OCI-LY1 (cell line): ENCODE measurements at regions not wholly inside any gene's neighbourhood (a gene's known extent, or its start where the extent isn't known, plus 50 kb on each side); places are given as distances from the start of the nearest gene placed in this dataset.

Source experiments
- H2AFZ ChIP-seq: fragments of 200-600 bp; sonication (generic), shearing (Covaris generic); 2 replicates; pipeline ENCODE4 v1.6.0; 2014; ENCODE audit warnings: antibody characterized with exemption, mild to moderate bottlenecking, low read length
- H3F3A ChIP-seq: fragments of 200-600 bp; sonication (generic), shearing (Covaris generic); 2 replicates; pipeline ENCODE4 v1.6.0; 2014; ENCODE audit warnings: mild to moderate bottlenecking, antibody characterized with exemption, low read length, moderate library complexity; ENCODE audit not compliant: insufficient read depth
- H3K27ac ChIP-seq: fragments of 200-600 bp; sonication (generic); 2 replicates; pipeline ENCODE4 v1.5.1; 2014; ENCODE audit warnings: low read length, mixed run types, mild to moderate bottlenecking, low read depth; ENCODE audit not compliant: poor library complexity, severe bottlenecking
- H3K27me3 ChIP-seq: fragments of 200-600 bp; sonication (generic); 2 replicates; pipeline ENCODE4 v1.6.0; 2014; ENCODE audit warnings: antibody characterized with exemption, mild to moderate bottlenecking, low read length, moderate library complexity; ENCODE audit not compliant: insufficient read depth
- H3K36me3 ChIP-seq: fragments of 200-600 bp; sonication (generic); 2 replicates; pipeline ENCODE4 v1.6.1; 2014; ENCODE audit warnings: mild to moderate bottlenecking, antibody characterized with exemption, low read length, moderate library complexity, mixed read lengths; ENCODE audit not compliant: insufficient read depth
- H3K4me1 ChIP-seq: fragments of 200-600 bp; sonication (generic); 2 replicates; pipeline ENCODE4 v1.5.1; 2014; ENCODE audit warnings: mild to moderate bottlenecking, low read length, moderate library complexity; ENCODE audit not compliant: insufficient read depth, severe bottlenecking
- H3K4me2 ChIP-seq: fragments of 200-600 bp; sonication (generic), shearing (Covaris generic); 2 replicates; pipeline ENCODE4 v1.6.1; 2014; ENCODE audit warnings: low read length
- H3K4me3 ChIP-seq: fragments of 200-600 bp; sonication (generic); 2 replicates; pipeline ENCODE4 v1.5.1; 2014; ENCODE audit warnings: low read length, low read depth, mild to moderate bottlenecking, mixed read lengths; ENCODE audit not compliant: poor library complexity, severe bottlenecking
- H3K79me2 ChIP-seq: fragments of 200-600 bp; shearing (Covaris generic); 2 replicates; pipeline ENCODE4 v1.6.1; 2016; ENCODE audit warnings: mixed run types, low read length, mixed read lengths; ENCODE audit not compliant: insufficient read depth
- H3K9ac ChIP-seq: fragments of 200-600 bp; sonication (generic), shearing (Covaris generic); 2 replicates; pipeline ENCODE4 v1.6.1; 2014; ENCODE audit warnings: mild to moderate bottlenecking, low read length, mixed read lengths
- H3K9me2 ChIP-seq: fragments of 200-600 bp; sonication (generic), shearing (Covaris generic); 2 replicates; pipeline ENCODE4 v1.6.1; 2014; ENCODE audit warnings: low read depth, mild to moderate bottlenecking, low read length, mixed read lengths
- H3K9me3 ChIP-seq: fragments of 200-600 bp; shearing (Covaris generic); 2 replicates; pipeline ENCODE4 v1.6.1; 2014; ENCODE audit warnings: low read length, mixed read lengths
- H4K20me1 ChIP-seq: fragments of 200-600 bp; sonication (generic), shearing (Covaris generic); 2 replicates; pipeline ENCODE4 v1.6.0; 2016; ENCODE audit warnings: mild to moderate bottlenecking, low read length; ENCODE audit not compliant: insufficient read depth
- CTCF ChIP-seq: fragments of 200-600 bp; sonication (generic), shearing (Covaris generic); IDR thresholded peaks from 2 replicates; pipeline ENCODE4 v1.5.1; 2017; ENCODE audit warnings: mild to moderate bottlenecking, antibody characterized with exemption, low read length, moderate library complexity, mixed read lengths
- EZH2 ChIP-seq: fragments of 200-600 bp; sonication (generic), shearing (Covaris generic); IDR thresholded peaks from 2 replicates; pipeline ENCODE4 v1.8.0; 2017; ENCODE audit warnings: borderline replicate concordance, mixed run types, mild to moderate bottlenecking, antibody characterized with exemption, low read length, moderate library complexity, mixed read lengths

- no peaks in the 10 kb centered on the region for H3K36me3 ChIP-seq
Measured at GRCh38 chrX:74009041-74009440, 156.5 kb upstream of the XIST start.

GRCh38 chrX:73992019-73992418 lies 139.5 kb upstream of the XIST start:
- Histone ChIP-seq H3K4me2 (no peak overlapping the region), H3K4me3 (no peak overlapping the region), H3K9ac (no peak overlapping the region), H3K79me2 (no peaks in the 10 kb centered on the region), H2AFZ (no peak overlapping the region), H3K9me3 (no peaks in the 10 kb centered on the region), H3K9me2 (no peaks in the 10 kb centered on the region), H4K20me1 (no peaks in the 10 kb centered on the region), H3K27ac (no peak overlapping the region), H3K4me1 (no peaks in the 10 kb centered on the region), H3F3A (no peaks in the 10 kb centered on the region), H3K36me3 (peaks cover 33% of the 10 kb centered on the region), H3K27me3 (no peaks in the 10 kb centered on the region)
- TF ChIP-seq EZH2 (no peak), CTCF (no peak)

More at GRCh38 chrX:74009041-74009440, 156.5 kb upstream of the XIST start:
- no peaks in the 10 kb centered on the region for H3K9me3 ChIP-seq
- H3K79me2 ChIP-seq = no peaks in the 10 kb centered on the region
- H3K27ac ChIP-seq = no peak overlapping the region
- no peak overlapping the region for H3K4me2 ChIP-seq
- TF ChIP-seq CTCF (no peak), EZH2 (no peak)
- H3K27me3 ChIP-seq = no peaks in the 10 kb centered on the region
- no peaks in the 10 kb centered on the region for H3K9me2 ChIP-seq
- no peak overlapping the region for H3K4me3 ChIP-seq
- no peaks in the 10 kb centered on the region for H4K20me1 ChIP-seq
- H3K9ac ChIP-seq = no peak overlapping the region
- no peak overlapping the region for H2AFZ ChIP-seq
- no peaks in the 10 kb centered on the region for H3K4me1 ChIP-seq
- H3F3A ChIP-seq = no peaks in the 10 kb centered on the region

- TF ChIP-seq CTCF (no peak), EZH2 (no peak)
- H3K79me2 ChIP-seq = no peaks in the 10 kb centered on the region; the same call in 1 of the 2 replicates
- no peaks in the 10 kb centered on the region for H3K9me3 ChIP-seq
- no peaks in the 10 kb centered on the region for H4K20me1 ChIP-seq
- H3F3A ChIP-seq = no peaks in the 10 kb centered on the region
- H2AFZ ChIP-seq = no peak overlapping the region
- no peak overlapping the region for H3K4me2 ChIP-seq
- H3K27me3 ChIP-seq = no peaks in the 10 kb centered on the region
- no peak overlapping the region for H3K9ac ChIP-seq
- no peaks in the 10 kb centered on the region for H3K4me1 ChIP-seq
- H3K4me3 ChIP-seq = no peak overlapping the region
- H3K36me3 ChIP-seq = peaks cover 35% of the 10 kb centered on the region
- H3K9me2 ChIP-seq = no peaks in the 10 kb centered on the region
- no peak overlapping the region for H3K27ac ChIP-seq
Measured at GRCh38 chrX:73987166-73987565, 134.7 kb upstream of the XIST start.
